GM21447 (cell line): ENCODE measurements at regions not wholly inside any gene's neighbourhood (a gene's known extent, or its start where the extent isn't known, plus 50 kb on each side); places are given as distances from the start of the nearest gene placed in this dataset.

Experiments
- ATAC-seq: cut with Tn5 transposase; IDR thresholded peaks from one replicate; pipeline ENCODE4 v1.9.1; 2021; ENCODE audit not compliant: unreplicated experiment

DNA sequence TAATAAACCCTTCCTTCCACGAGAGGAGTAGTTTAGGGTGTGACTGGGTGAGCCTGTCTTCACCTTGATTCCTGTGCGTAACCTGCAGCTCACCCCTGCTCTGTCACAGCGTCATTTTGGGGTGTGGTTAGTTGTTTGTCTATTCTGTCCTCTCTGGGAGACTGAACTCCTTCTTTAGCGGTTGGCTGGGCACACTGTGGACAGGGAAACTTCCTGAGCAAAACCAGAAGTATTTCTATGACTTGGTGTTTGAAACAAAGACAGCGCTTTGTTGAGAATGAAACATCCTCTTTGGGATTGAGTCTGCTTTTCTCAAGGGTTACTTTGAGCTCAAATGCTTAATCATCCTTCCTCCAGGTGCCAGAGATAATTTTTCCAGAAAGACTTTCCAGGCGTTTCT, 270.7 kb downstream of the HRH4 start:
- no peak for ATAC-seq

GRCh38 chr18:24731981-24732380, 271.5 kb downstream of the HRH4 start:
- no peak for ATAC-seq

DNA sequence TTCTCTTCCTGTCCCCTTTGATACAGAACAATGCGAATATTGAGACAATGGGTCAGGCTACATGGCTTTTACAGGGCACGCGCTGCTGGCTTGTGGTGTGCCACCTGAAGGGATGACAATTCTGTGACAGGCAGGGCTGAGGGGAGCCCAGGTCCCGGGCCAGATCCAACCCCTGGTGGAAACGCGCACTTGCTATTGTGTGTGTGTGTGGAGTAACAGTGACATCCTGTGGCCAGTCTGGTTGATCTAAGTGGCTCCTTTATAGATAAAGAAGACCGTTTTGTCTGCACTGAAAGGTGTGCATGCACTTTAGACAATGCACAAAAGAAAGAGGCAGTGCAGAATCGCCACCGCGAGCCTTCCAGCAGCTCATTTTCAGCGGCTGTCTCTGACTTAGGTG, 273.6 kb downstream of the HRH4 start:
- no peak for ATAC-seq

DNA sequence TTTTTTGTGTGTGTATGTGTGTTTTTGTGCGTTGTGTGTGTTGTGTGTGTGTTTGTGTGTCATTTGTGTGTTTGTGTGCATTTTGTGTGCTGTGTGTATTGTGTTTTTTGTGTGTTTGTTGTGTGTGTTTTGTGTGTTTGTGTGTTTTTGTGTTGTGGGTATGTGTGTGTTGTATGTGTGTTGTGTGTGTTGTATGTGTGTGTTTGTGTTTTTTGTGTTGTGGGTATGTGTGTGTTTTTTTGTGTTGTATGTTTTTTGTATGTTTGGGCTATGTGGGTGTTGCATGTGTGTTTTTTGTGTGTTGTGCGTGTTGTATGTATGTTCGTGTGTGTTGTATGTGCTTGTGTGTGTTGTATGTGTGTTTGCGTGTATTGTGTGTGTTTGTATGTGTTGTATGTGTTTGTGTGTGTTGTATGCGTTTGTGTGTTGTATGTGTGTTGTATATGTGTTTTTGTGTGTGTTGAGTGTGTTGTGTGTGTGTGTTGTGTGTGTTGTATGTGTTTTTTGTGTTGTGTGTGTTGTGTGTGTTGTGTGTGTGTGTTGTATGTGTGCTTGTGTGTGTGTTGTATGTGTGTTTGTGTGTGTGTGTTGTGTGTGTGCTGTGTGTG, 275.3 kb downstream of the HRH4 start:
- no peak for ATAC-seq

GRCh38 chr18:24736662-24737330, 276.4 kb downstream of the HRH4 start:
- no peak for ATAC-seq

DNA sequence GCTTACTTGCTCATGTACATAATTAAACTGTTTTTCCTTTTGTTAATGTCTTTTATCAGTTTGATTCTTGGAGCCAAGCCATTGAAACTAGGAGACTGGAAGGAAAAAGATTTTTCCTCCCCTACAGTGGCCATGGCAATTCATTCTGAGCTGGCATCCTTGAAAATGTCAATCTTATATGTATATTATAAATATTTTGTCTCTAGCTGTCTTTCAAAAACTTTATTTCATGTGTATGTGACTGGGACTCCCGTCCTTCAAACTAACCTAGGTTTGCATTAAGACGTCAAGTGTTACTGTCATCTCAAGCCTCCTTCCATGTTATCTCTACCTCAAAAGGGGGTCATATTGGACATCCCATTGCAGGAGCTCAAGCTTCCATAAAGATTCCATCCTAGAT, 280.4 kb downstream of the HRH4 start:
- no peak for ATAC-seq

- no peak for ATAC-seq
Measured at GRCh38 chr18:24741321-24741720, 280.9 kb downstream of the HRH4 start.

- no peak for ATAC-seq
Measured at GRCh38 chr18:24741965-24742724, 281.7 kb downstream of the HRH4 start.

GRCh38 chr18:24754583-24755253, 294.3 kb downstream of the HRH4 start:
- no peak for ATAC-seq

DNA sequence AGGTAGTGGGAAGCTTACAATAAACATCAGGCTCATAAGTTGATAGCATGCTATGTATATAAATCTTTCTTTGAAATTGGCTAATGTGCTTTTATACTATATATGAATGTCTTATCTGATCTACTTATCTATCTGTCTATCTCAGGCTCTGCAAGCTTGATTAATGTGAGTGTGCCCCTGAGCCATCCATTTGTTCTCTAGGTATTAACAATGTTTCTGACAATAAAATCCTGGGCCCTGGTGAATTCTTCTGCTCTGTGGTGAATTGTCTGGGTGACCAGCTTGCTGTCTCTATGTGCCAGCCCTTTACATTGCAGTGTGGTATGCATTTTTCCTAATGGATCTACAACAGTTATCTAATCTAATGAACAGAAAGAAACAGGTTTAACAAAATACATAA, 295.9 kb downstream of the HRH4 start:
- no peak for ATAC-seq

GRCh38 chr18:24757134-24757533, 296.7 kb downstream of the HRH4 start:
- ATAC-seq, result no peak

GRCh38 chr18:24761765-24762164, 301.3 kb downstream of the HRH4 start:
- no peak for ATAC-seq

DNA sequence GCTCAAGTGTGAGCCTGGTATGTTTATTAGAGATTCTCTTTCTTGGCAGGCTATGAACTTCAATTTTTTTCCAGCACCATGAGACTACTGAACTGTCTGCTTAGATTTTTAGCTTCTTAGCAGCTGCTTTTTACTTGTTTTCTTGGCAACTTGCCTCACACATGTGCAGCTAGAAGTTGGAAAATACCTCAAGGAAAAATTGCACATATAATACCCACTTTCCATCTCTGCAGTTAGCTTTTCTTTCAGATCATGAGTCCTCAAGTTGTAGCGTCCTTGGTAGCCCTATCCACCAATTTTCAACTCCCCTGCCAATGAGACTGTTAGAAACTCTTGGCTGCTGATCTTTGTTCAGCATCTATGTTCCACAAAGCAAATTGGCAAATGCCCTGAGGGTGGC, 302.1 kb downstream of the HRH4 start:
- ATAC-seq, result no peak

GRCh38 chr18:24763765-24764513, 303.5 kb downstream of the HRH4 start:
- no peak for ATAC-seq

DNA sequence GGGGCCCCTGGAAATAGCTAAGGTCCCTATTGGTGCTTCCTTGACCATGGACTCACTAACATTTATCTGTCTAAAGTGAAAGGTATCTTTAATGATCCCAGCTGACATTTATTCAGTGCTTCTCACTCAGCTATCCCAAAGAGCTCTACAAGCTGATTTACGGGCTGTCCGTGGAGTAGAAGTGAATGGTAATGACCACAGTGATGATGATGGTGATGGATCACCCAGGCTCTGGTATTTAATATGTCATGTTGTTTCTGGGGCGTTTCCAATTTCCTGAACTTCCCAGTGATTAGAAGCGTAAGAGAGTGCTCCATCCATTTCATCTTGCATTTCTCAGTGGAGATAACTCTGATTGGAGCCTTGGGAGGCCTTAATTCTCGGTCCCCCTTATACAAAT, 304.3 kb downstream of the HRH4 start:
- ATAC-seq, result no peak

DNA sequence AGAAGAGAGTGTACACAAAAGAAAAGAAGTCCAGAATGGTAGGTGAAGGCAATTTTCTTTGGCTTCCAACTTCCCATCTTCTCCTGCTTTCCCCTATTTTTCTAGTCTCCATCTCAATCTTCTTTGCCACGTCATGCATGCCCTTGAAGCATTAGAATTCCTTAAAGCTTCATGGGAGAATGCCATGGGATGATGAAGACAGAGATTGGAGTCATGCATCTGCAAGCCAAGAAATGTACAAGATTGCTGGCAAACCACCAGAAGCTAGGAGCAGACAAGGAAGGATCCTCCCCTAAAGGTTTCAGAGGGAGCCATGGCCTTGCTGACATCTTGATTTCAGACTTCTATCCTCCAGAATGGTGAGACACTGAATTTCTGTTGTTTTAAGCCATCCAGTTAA, 305.9 kb downstream of the HRH4 start:
- ATAC-seq, result no peak

GRCh38 chr18:24770311-24771024, 310.0 kb downstream of the HRH4 start:
- ATAC-seq, result no peak

DNA sequence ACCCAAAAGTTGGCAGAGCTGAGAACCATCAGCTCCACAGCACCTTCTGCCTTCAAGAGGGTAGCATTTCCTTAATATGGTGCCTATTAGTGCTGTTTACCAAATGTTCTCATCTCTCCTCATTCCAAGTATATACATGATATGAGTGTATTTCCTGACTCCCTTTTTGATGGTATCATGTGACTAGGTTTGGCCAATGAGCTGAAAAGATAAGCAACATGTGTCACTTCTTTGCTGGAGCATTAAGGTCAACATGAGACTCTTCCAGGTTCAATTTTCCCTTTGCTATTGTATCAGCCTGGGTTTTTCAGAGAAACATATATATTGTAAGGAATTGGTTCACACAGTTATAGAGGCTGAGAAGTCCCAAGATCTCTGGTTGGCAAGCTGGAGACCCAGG, 310.9 kb downstream of the HRH4 start:
- no peak for ATAC-seq

DNA sequence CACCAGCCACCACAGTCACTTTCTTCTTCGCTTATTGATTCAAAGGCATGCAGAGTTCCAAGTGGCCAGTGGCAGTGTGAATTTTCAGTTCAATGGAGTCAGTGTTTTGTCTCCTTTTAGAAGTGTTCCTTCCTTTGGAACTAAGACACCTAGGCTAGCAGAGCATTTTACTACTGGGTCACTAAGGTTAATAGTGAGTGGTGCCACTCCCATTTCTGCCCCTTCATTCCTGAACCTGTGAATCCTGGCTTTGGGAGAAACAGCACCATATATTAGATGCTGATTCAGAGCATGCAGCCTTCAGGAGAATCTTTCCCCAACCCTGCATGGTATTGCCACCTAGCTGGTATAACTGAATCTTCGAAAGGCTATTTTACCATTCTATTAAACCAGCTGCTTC, 312.7 kb downstream of the HRH4 start:
- ATAC-seq, result no peak

- no peak for ATAC-seq
Measured at GRCh38 chr18:24776019-24776418, 315.6 kb downstream of the HRH4 start.
